Activated CD4-positive, alpha-beta T cell treated with anti-CD3 and anti-CD28 coated beads, Interleukin-10, Interleukin-2, amounts not matched to agents 100 ng/mL and 50 ng/mL, durations not matched to agents 16 hours and 8 hours (primary cell): ENCODE measurements at regions not wholly inside any gene's neighbourhood (a gene's known extent, or its start where the extent isn't known, plus 50 kb on each side); places are given as distances from the start of the nearest gene placed in this dataset.
A peak's percentile ranks its signal among the peaks of the same experiment; 100 is the strongest.
"Not testable (repeated sequence)": the region's sequence is repeated elsewhere in the genome, so short reads cannot be mapped to it uniquely, and the experiment has no call there.

ENCODE experiments used
- DNase-seq: peaks from one replicate; pipeline ENCODE4 v3.0.0-alpha.2; 2020

GRCh38 chr18:59800897-59801296 is 98.9 kb upstream of the PMAIP1 start:
- DNase-seq, result no peak

- DNase-seq, result no peak
These were observed 100.3 kb upstream of the PMAIP1 start for GRCh38 chr18:59799383-59800015.

GRCh38 chr18:59795882-59796281 is 98.7 kb upstream of the CCBE1 start:
- no peak for DNase-seq

- no peak for DNase-seq
These were observed 95.1 kb upstream of the CCBE1 start for GRCh38 chr18:59792353-59792752.

- DNase-seq, result not testable (repeated sequence)
These were observed 93.2 kb upstream of the CCBE1 start for GRCh38 chr18:59790346-59790936.

GRCh38 chr18:59788791-59789106 is 91.5 kb upstream of the CCBE1 start:
- DNase-seq, result no peak

GRCh38 chr18:59787998-59788790 is 91.0 kb upstream of the CCBE1 start:
- DNase-seq, result no peak

GRCh38 chr18:59784694-59785093 is 87.5 kb upstream of the CCBE1 start:
- no peak for DNase-seq

GRCh38 chr18:59783138-59783537 is 85.9 kb upstream of the CCBE1 start:
- peak; percentile 48 for DNase-seq

GRCh38 chr18:59779979-59780378 is 82.8 kb upstream of the CCBE1 start:
- no peak for DNase-seq

- DNase-seq, result no peak
These were observed 81.2 kb upstream of the CCBE1 start for GRCh38 chr18:59778434-59778833.

GRCh38 chr18:59777636-59778035 is 80.4 kb upstream of the CCBE1 start:
- DNase-seq, result no peak

GRCh38 chr18:59769129-59769865 is 72.1 kb upstream of the CCBE1 start:
- no peak for DNase-seq

GRCh38 chr18:59768409-59768808 is 71.2 kb upstream of the CCBE1 start:
- DNase-seq, result no peak

- DNase-seq, result peak; percentile 23
These were observed 70.5 kb upstream of the CCBE1 start for GRCh38 chr18:59767732-59768131.

- no peak for DNase-seq
These were observed 68.1 kb upstream of the CCBE1 start for GRCh38 chr18:59765343-59765742.

GRCh38 chr18:59764281-59764680 is 67.1 kb upstream of the CCBE1 start:
- DNase-seq, result no peak

GRCh38 chr18:59763541-59764136 is 66.4 kb upstream of the CCBE1 start:
- DNase-seq, result no peak

GRCh38 chr18:59760619-59761600 is 63.7 kb upstream of the CCBE1 start:
- no peak for DNase-seq

- DNase-seq, result no peak
These were observed 63.0 kb upstream of the CCBE1 start for GRCh38 chr18:59760212-59760611.

GRCh38 chr18:59758837-59759236 is 61.6 kb upstream of the CCBE1 start:
- DNase-seq, result no peak

GRCh38 chr18:59758106-59758505 is 60.9 kb upstream of the CCBE1 start:
- no peak for DNase-seq
